HFFc6 (cell line): ENCODE measurements at regions not wholly inside any gene's neighbourhood (a gene's known extent, or its start where the extent isn't known, plus 50 kb on each side); places are given as distances from the start of the nearest gene placed in this dataset.
A peak's percentile ranks its signal among the peaks of the same experiment; 100 is the strongest.

ENCODE experiments used
- DNase-seq: peaks from one replicate; pipeline ENCODE4 v3.0.0-alpha.2; 2018
- H3K27ac Mint-ChIP-seq: 2 replicates; pipeline ENCODE4 v1.8.0; 2020; ENCODE audit warnings: mild to moderate bottlenecking, mixed read lengths
- H3K27me3 Mint-ChIP-seq: 2 replicates; pipeline ENCODE4 v1.8.0; 2021; ENCODE audit warnings: mild to moderate bottlenecking, moderate library complexity, mixed read lengths; ENCODE audit not compliant: insufficient read depth
- H3K36me3 Mint-ChIP-seq: 2 replicates; pipeline ENCODE4 v1.8.0; 2021; ENCODE audit warnings: low read depth, mixed read lengths
- H3K4me1 Mint-ChIP-seq: 2 replicates; pipeline ENCODE4 v1.8.0; 2020; ENCODE audit warnings: low read depth, mixed read lengths
- H3K4me3 Mint-ChIP-seq: 2 replicates; pipeline ENCODE4 v1.8.0; 2020; ENCODE audit warnings: mild to moderate bottlenecking, moderate library complexity, mixed read lengths
- H3K9me3 Mint-ChIP-seq: 2 replicates; pipeline ENCODE4 v1.8.0; 2020; ENCODE audit warnings: mild to moderate bottlenecking, mixed read lengths
- TF ChIP-seq, protein P1 (sequence below): fragments of 200-600 bp; sonication (generic); IDR thresholded peaks from 2 replicates; pipeline ENCODE4 v1.5.0; 2021; ENCODE audit warnings: antibody characterized with exemption, mild to moderate bottlenecking

DNA sequence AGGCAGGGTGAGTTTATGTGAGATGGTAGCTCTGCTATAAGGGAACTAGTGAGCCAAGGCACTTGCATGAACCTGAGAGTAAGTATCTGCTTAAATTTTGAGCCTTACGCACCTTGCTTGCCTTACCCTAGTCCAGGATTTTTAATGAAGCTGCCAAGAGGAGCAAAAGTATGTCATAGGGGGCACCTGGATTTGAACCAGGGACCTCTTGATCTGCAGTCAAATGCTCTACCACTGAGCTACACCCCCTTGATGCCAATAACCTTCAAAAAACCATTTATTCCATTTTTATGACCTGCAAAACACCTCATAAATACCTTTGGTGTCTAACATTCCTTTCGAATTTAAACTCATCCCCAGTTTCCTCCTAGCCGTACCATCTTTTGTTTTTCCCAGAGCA lies 88.3 kb upstream of the ACP3 start:
- H3K27ac Mint-ChIP-seq = no peak overlapping the region; the same call in 1 of the 2 replicates
- H3K4me1 Mint-ChIP-seq = no peaks in the 10 kb centered on the region
- H3K36me3 Mint-ChIP-seq = no peaks in the 10 kb centered on the region
- TF ChIP-seq, protein P1, sequence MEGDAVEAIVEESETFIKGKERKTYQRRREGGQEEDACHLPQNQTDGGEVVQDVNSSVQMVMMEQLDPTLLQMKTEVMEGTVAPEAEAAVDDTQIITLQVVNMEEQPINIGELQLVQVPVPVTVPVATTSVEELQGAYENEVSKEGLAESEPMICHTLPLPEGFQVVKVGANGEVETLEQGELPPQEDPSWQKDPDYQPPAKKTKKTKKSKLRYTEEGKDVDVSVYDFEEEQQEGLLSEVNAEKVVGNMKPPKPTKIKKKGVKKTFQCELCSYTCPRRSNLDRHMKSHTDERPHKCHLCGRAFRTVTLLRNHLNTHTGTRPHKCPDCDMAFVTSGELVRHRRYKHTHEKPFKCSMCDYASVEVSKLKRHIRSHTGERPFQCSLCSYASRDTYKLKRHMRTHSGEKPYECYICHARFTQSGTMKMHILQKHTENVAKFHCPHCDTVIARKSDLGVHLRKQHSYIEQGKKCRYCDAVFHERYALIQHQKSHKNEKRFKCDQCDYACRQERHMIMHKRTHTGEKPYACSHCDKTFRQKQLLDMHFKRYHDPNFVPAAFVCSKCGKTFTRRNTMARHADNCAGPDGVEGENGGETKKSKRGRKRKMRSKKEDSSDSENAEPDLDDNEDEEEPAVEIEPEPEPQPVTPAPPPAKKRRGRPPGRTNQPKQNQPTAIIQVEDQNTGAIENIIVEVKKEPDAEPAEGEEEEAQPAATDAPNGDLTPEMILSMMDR = no peak
- DNase-seq = peak; percentile 32
- H3K27me3 Mint-ChIP-seq = peaks cover 3% of the 10 kb centered on the region; the same call in 1 of the 2 replicates
- H3K9me3 Mint-ChIP-seq = no peaks in the 10 kb centered on the region
- H3K4me3 Mint-ChIP-seq = no peak overlapping the region; the same call in 1 of the 2 replicates

DNA sequence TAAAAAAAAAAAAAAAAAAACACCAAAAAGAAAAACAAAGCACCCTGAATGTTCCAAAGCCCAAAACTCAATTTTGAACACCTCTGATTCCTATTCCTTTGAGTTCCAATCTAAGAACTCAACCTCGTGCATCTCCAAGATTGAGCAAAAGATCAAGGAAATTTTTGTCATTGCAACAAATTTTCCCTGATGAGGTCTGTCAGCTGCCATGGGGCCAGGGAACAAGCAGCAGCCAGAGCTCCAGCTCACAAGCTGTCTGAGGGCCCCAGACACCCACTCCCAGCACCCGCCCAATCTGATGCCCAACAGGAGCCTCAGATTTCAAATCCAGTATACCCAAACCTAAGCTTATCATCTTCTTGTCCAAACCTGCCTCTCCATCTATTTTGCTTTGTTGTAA lies 87.6 kb upstream of the ACP3 start:
- no peak for DNase-seq
- no peaks in the 10 kb centered on the region for H3K36me3 Mint-ChIP-seq
- no peak overlapping the region for H3K27ac Mint-ChIP-seq
- no peak overlapping the region for H3K4me3 Mint-ChIP-seq
- no peaks in the 10 kb centered on the region for H3K9me3 Mint-ChIP-seq
- H3K4me1 Mint-ChIP-seq = no peaks in the 10 kb centered on the region
- TF ChIP-seq, protein P1 = no peak
- peaks cover 3% of the 10 kb centered on the region; the same call in 1 of the 2 replicates for H3K27me3 Mint-ChIP-seq

DNA sequence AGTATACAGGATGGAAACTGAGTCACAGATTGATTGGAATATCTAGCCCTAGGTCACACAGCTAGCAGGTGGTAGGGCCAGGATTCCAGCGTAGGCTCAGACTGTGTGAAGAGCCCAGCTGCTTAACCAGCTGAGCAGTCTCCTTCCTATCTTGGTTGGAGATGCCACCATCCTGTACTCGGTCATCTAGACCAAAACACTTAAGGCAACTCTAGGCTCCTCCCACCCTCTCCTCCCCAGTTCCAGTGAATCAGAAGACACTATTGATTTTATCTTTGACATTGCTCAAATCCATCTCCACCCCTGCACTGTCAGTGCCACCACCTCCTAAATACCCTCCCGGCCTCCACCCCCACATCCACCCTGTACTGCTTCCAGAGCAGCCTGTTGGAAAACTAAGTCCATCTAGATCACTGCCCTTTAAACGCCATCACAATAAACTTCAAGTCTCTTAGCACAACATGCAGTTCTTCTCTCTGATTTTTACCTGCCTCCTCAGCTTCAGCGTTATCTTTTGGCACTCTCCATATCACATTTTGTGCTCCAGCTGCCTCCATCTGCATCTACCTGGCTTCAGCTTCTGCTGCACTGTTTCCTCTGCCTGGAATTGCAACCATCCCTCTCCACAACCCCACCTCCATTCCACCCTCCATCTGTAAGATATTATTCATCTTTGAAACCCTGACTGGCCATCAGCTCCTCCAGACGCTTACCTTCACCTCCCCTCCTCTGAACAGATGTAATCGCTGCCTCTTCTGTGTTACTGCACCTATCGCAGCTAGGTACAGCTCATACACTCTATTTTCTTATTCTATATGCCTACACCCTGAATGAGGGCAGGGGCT lies 86.8 kb upstream of the ACP3 start:
- Mint-ChIP-seq H3K4me1 (no peaks in the 10 kb centered on the region), H3K36me3 (no peaks in the 10 kb centered on the region), H3K27me3 (peaks cover 3% of the 10 kb centered on the region; the same call in 1 of the 2 replicates), H3K4me3 (no peak overlapping the region), H3K9me3 (no peaks in the 10 kb centered on the region), H3K27ac (no peak overlapping the region)
- no peak for DNase-seq
- TF ChIP-seq, protein P1 = no peak

DNA sequence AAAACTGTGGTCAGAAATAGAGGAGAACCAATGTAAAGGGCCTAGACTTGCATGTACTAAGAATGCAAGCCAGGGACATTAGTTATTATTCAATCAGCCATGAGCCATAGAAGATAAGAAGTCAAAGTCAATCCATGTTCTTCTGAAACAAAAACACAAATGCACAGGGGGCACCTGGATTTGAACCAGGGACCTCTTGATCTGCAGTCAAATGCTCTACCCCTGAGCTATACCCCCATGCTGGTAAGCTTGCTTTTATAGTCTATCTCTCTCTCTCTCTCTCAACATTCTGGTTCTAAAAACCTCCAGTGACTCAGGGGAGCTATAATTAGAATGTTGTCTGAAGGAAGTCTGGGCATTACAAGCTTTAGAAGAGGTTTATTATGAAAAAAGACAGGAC lies 85.6 kb upstream of the ACP3 start:
- peak; percentile 71 for DNase-seq
- H3K27me3 Mint-ChIP-seq = peaks cover 3% of the 10 kb centered on the region; the same call in 1 of the 2 replicates
- no peaks in the 10 kb centered on the region for H3K9me3 Mint-ChIP-seq
- TF ChIP-seq, protein P1 = no peak
- no peak overlapping the region for H3K4me3 Mint-ChIP-seq
- H3K27ac Mint-ChIP-seq = peak overlapping the region; percentile 44; the same call in 1 of the 2 replicates
- H3K4me1 Mint-ChIP-seq = no peaks in the 10 kb centered on the region
- no peaks in the 10 kb centered on the region for H3K36me3 Mint-ChIP-seq

DNA sequence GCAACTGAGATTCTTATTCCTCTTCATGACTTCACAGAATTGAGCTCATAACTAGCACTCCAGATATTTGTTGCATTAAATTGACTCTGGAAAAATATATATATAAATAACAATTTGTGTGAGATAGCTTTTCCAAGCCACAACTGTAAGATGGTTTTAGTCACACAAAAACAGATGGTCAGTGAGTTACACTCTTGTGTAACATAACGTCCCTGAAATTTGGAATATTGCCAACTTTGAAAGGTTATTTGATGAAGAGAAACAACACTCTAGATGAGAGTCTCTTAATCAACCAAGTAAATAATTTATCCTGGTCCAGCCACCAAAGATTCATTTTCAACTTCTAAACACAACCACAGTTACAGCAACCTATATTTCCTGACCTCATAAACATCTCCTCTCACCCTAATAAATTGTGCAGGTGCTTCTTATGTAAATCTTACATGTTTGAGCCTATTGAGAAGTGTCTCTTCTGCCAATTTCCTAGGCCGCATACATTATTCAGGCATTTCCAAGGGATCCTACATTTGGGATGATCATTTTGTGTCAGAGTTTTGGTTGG lies 84.9 kb upstream of the ACP3 start:
- peaks cover 3% of the 10 kb centered on the region; the same call in 1 of the 2 replicates for H3K27me3 Mint-ChIP-seq
- no peaks in the 10 kb centered on the region for H3K36me3 Mint-ChIP-seq
- H3K4me3 Mint-ChIP-seq = no peak overlapping the region
- TF ChIP-seq, protein P1 = no peak
- H3K4me1 Mint-ChIP-seq = no peaks in the 10 kb centered on the region
- no peak for DNase-seq
- no peaks in the 10 kb centered on the region for H3K9me3 Mint-ChIP-seq
- H3K27ac Mint-ChIP-seq = no peak overlapping the region; the same call in 1 of the 2 replicates
